ENCODE measurements at regions not wholly inside any gene's neighbourhood (a gene's known extent, or its start where the extent isn't known, plus 50 kb on each side); places are given as distances from the start of the nearest gene placed in this dataset.

DNA sequence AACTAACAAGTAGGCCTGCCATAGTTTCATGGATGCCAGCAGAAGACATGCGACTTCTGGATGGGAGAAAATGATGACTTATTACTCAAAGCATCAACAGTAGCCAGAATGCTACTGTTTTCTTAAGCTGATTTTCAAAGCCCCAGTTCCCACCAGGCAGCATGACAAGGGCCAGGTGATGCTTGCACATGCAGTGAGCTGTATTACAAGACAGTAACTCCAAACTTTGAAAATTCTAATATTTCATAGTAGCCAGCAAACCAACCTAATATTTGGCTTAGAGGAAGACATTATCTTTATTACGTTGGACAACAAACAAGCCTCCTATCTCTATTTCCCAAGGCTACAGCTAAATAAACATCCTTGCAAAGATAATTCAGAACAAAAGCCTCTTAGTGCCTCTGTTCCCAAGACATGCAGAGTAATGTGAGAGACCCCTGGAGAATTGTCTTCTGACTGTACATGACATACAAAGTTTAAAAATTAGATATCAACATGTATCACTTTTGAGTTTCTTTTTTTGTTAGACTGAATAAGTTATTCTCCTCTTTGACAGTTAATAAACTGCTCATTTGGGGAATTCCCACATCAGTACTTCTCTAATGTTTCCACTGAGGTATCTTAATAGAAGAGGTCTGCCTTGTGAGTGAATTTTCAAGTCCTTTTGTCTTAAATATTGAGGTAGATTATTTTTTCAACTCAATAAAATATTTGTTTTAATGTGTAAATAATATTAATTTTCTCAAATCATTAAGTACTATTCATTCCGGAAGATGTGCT lies 367.6 kb upstream of the CWC22 start:
- Mint-ChIP-seq H3K4me3 (ENCODE audit: unreplicated experiment) (no peak overlapping the region), H3K4me1 (ENCODE audit: insufficient read depth, unreplicated experiment) (peaks cover 7% of the 10 kb centered on the region), H3K27me3 (ENCODE audit: insufficient read depth, unreplicated experiment) (no peaks in the 10 kb centered on the region), H3K9me3 (ENCODE audit: unreplicated experiment) (no peaks in the 10 kb centered on the region), H3K36me3 (ENCODE audit: insufficient read depth, unreplicated experiment) (no peaks in the 10 kb centered on the region), H3K27ac (ENCODE audit: low read depth, unreplicated experiment) (no peak overlapping the region)
- no peak for DNase-seq (ENCODE audit: unreplicated experiment)
- intact Hi-C loops (cut with micrococcal nuclease), result no loop called here
- CTCF ChIA-PET, result no interaction called here
- no TSS peak for BruUV-seq (replicated peaks)
- POLR2A ChIA-PET, result interaction anchor here (0.6 to 0.7 kb wide), 2 partner anchors 45 to 1689 kb away, joined by 3 to 4 read pairs; no protein-coding TSS in a partner anchor
- TF ChIP-seq, protein P1, sequence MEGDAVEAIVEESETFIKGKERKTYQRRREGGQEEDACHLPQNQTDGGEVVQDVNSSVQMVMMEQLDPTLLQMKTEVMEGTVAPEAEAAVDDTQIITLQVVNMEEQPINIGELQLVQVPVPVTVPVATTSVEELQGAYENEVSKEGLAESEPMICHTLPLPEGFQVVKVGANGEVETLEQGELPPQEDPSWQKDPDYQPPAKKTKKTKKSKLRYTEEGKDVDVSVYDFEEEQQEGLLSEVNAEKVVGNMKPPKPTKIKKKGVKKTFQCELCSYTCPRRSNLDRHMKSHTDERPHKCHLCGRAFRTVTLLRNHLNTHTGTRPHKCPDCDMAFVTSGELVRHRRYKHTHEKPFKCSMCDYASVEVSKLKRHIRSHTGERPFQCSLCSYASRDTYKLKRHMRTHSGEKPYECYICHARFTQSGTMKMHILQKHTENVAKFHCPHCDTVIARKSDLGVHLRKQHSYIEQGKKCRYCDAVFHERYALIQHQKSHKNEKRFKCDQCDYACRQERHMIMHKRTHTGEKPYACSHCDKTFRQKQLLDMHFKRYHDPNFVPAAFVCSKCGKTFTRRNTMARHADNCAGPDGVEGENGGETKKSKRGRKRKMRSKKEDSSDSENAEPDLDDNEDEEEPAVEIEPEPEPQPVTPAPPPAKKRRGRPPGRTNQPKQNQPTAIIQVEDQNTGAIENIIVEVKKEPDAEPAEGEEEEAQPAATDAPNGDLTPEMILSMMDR (IDR thresholded peaks at IDR 0.05; ENCODE audit: unreplicated experiment), result no peak

DNA sequence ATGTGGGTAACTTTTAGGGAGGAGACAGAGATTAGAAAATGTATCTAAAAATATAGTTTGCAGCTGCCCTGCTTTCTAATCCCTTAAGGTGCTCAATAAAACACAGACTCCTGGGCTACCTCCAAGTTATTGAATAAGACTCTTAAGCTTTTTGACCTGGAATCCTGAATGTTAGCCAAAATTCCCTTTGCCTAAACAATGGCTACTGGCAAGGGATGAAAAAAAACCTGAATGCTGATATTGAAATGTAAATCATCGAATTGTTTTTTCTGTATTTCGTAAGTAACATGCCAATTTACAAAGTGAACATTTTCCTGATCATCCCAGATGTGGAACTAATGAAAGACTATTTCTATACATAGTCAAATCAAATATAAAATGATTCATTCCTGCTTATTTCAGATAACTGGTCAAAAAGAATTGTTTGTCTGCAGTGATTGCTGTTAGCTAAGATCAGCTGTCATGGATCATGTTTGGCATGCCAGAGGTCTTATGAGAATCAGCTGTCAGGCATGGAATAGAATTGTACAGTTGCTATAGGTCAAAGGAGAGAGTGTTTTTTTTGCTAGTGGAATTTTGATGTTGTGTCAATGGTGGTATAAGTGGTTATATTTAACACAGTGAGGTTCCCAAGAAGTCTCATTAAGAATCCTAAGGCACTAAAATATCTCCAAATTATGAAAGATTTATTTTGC lies 363.6 kb upstream of the CWC22 start:
- intact Hi-C loops (cut with micrococcal nuclease), result no loop called here
- Mint-ChIP-seq H3K4me1 (ENCODE audit: insufficient read depth, unreplicated experiment) (no peaks in the 10 kb centered on the region), H3K36me3 (ENCODE audit: insufficient read depth, unreplicated experiment) (no peaks in the 10 kb centered on the region), H3K9me3 (ENCODE audit: unreplicated experiment) (no peaks in the 10 kb centered on the region), H3K4me3 (ENCODE audit: unreplicated experiment) (no peak overlapping the region), H3K27ac (ENCODE audit: low read depth, unreplicated experiment) (no peak overlapping the region), H3K27me3 (ENCODE audit: insufficient read depth, unreplicated experiment) (no peaks in the 10 kb centered on the region)
- POLR2A ChIA-PET, result no interaction called here
- BruUV-seq (replicated peaks), result no TSS peak
- TF ChIP-seq, protein P1 (IDR thresholded peaks at IDR 0.05; ENCODE audit: unreplicated experiment), result no peak
- CTCF ChIA-PET, result no interaction called here
- DNase-seq (ENCODE audit: unreplicated experiment), result peak; percentile 3

DNA sequence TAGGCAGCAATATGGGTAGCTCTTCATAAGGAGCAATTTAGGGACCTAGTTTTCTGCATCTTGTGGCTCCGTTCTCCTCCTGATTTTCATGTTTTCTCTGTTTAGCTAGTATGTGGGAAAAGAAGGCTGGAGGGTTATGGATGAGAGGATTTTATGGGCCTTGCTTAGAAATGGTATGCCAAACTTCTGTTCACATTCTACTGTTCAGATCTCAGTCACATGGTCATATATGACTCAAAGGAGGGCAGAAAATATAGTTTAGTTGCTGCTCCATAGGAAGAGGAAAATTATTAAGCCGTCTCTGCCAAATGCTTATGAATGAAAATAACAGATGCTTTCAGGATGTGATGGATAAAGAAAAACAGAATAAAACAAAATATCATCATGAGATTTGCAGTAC lies 361.8 kb upstream of the CWC22 start:
- Mint-ChIP-seq H3K27ac (ENCODE audit: low read depth, unreplicated experiment) (no peak overlapping the region), H3K4me1 (ENCODE audit: insufficient read depth, unreplicated experiment) (no peaks in the 10 kb centered on the region), H3K4me3 (ENCODE audit: unreplicated experiment) (no peak overlapping the region), H3K9me3 (ENCODE audit: unreplicated experiment) (no peaks in the 10 kb centered on the region), H3K27me3 (ENCODE audit: insufficient read depth, unreplicated experiment) (no peaks in the 10 kb centered on the region), H3K36me3 (ENCODE audit: insufficient read depth, unreplicated experiment) (no peaks in the 10 kb centered on the region)
- ChIA-PET CTCF (no interaction called here), POLR2A (no interaction called here)
- TF ChIP-seq, protein P1 (IDR thresholded peaks at IDR 0.05; ENCODE audit: unreplicated experiment), result no peak
- no TSS peak for BruUV-seq (replicated peaks)
- no peak for DNase-seq (ENCODE audit: unreplicated experiment)
- intact Hi-C loops (cut with micrococcal nuclease), result no loop called here

DNA sequence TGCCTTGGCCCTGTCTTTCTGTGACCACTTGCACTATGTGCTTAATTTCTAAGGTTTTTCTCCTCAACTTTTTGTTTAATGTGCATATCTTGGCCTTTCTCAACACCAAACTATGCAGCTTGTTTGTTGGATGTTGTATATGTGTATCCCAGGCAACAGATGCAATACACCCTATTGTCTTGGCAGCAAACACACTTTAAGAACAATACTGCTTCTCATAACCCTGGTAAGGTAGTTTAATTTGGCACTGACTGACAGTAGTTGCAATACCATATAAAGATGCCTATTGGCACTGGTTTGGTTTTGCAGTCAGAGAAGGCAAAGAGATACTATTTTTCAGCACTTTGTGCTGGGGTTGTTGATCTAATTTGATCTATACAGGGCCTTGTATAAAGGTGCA lies 360.7 kb upstream of the CWC22 start:
- H3K27ac Mint-ChIP-seq (ENCODE audit: low read depth, unreplicated experiment), result peak overlapping the region; percentile 42
- intact Hi-C loops (cut with micrococcal nuclease), result no loop called here
- H3K27me3 Mint-ChIP-seq (ENCODE audit: insufficient read depth, unreplicated experiment), result no peaks in the 10 kb centered on the region
- DNase-seq (ENCODE audit: unreplicated experiment), result peak; percentile 65
- BruUV-seq (replicated peaks), result no TSS peak
- no peaks in the 10 kb centered on the region for H3K4me1 Mint-ChIP-seq (ENCODE audit: insufficient read depth, unreplicated experiment)
- H3K4me3 Mint-ChIP-seq (ENCODE audit: unreplicated experiment), result no peak overlapping the region
- ChIA-PET POLR2A (interaction anchor here (0.8 to 1.0 kb wide), 2 partner anchors 19 to 612 kb away, joined by 3 to 4 read pairs; no protein-coding TSS in a partner anchor), CTCF (interaction anchor here (0.8 kb wide), 1 partner anchor 242 kb away, joined by 3 read pairs; no protein-coding TSS in a partner anchor)
- TF ChIP-seq, protein P1 (IDR thresholded peaks at IDR 0.05; ENCODE audit: unreplicated experiment), result no peak
- H3K9me3 Mint-ChIP-seq (ENCODE audit: unreplicated experiment), result no peaks in the 10 kb centered on the region
- no peaks in the 10 kb centered on the region for H3K36me3 Mint-ChIP-seq (ENCODE audit: insufficient read depth, unreplicated experiment)
